ENCODE measurements at regions not wholly inside any gene's neighbourhood (a gene's known extent, or its start where the extent isn't known, plus 50 kb on each side); places are given as distances from the start of the nearest gene placed in this dataset.

DNA sequence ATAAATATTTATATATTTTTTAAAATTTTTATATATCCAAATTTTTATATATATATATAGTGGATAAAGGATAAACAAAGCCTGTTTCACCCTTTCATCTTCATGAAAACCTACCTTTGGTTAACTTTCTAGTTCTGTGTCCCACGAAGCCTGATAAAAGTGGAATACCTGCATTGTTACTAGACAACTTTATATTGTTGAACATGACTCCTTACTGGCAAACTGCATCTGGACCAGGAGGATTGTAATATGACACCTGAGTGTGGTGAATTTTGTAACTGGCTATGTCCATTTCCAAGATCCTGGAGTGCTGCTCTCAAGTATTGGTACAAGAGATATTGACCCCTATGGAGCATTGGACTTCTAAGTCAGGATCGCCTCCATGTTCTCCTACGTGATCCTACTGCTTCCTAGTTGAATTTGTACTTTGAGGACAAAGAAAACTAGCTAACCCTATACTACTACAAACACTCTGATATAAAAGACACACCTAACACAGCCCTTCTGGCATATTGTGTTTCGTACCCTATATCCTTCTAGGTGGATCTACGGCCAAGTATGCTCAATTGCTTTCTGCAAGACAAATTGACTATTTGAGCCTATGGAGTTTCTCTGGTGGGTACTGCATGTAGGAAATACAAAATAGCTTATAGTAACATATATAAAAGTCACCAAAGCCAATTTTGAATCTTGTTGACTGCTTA lies 61.3 kb upstream of the PRRG1 start:
- H3K27ac ChIP-seq (ENCODE audit: low read depth, low read length): no peak overlapping the region
- peak in 3 of 5 donors; percentile 2 to 4 (median 3) for DNase-seq
- H3K4me1 ChIP-seq (ENCODE audit: insufficient read depth, low read length): no peaks in the 10 kb centered on the region
- no peak overlapping the region for H3K4me3 ChIP-seq (ENCODE audit: low read length in 2 of 2)
- H3K36me3 Mint-ChIP-seq: no peaks in the 10 kb centered on the region
- no peaks in the 10 kb centered on the region for H3K9me3 ChIP-seq (ENCODE audit: control insufficient read depth in 1 of 2, low read length in 2 of 2)
- H3K27me3 Mint-ChIP-seq: no peaks in the 10 kb centered on the region
- H3K9me3 Mint-ChIP-seq: peaks cover 0 to 5% (median 0%) of the 10 kb centered on the region in 8 donors
- ChIA-PET CTCF (ENCODE audit: partially characterized antibody) (no interaction called here), POLR2A (ENCODE audit: partially characterized antibody) (no interaction called here)
- H3K36me3 ChIP-seq (ENCODE audit: insufficient read depth, low read length): no peaks in the 10 kb centered on the region
- intact Hi-C loops (cut with micrococcal nuclease): no loop called here
- no peak overlapping the region for H3K4me3 Mint-ChIP-seq
- H3K27ac Mint-ChIP-seq: no peak overlapping the region
- no peaks in the 10 kb centered on the region for H3K27me3 ChIP-seq (ENCODE audit: insufficient read depth, low read length)
- H3K4me1 Mint-ChIP-seq: no peaks in the 10 kb centered on the region

GRCh38 chrX:37291924-37292323 lies 57.2 kb upstream of the PRRG1 start:
- Histone ChIP-seq H3K27me3 (ENCODE audit: insufficient read depth, low read length) (no peaks in the 10 kb centered on the region), H3K9me3 (ENCODE audit: control insufficient read depth in 1 of 2, low read length in 2 of 2) (no peaks in the 10 kb centered on the region), H3K4me1 (ENCODE audit: insufficient read depth, low read length) (no peaks in the 10 kb centered on the region), H3K36me3 (ENCODE audit: insufficient read depth, low read length) (no peaks in the 10 kb centered on the region), H3K4me3 (ENCODE audit: low read length in 2 of 2) (no peak overlapping the region), H3K27ac (ENCODE audit: low read depth, low read length) (no peak overlapping the region)
- no peaks in the 10 kb centered on the region for H3K36me3 Mint-ChIP-seq
- no peaks in the 10 kb centered on the region for H3K27me3 Mint-ChIP-seq
- intact Hi-C loops (cut with micrococcal nuclease): no loop called here
- peaks cover 0 to 20% (median 9%) of the 10 kb centered on the region in 8 donors for H3K9me3 Mint-ChIP-seq
- CTCF ChIA-PET (ENCODE audit: partially characterized antibody): no interaction called here
- H3K4me1 Mint-ChIP-seq: no peaks in the 10 kb centered on the region
- H3K27ac Mint-ChIP-seq: no peak overlapping the region
- no peak for DNase-seq
- POLR2A ChIA-PET (ENCODE audit: partially characterized antibody): no interaction called here
- no peak overlapping the region for H3K4me3 Mint-ChIP-seq
